Thyroid gland (tissue), 4 donors: ENCODE measurements at regions not wholly inside any gene's neighbourhood (a gene's known extent, or its start where the extent isn't known, plus 50 kb on each side); places are given as distances from the start of the nearest gene placed in this dataset.

Source experiments
- POLR2A ChIP-seq, 2 donors: fragments of 450-650 bp; IDR thresholded peaks; one replicate each; pipeline ENCODE4 v1.6.1; 2017; ENCODE audit warnings: antibody characterized with exemption in 2 of 2, mild to moderate bottlenecking in 2 of 2, moderate library complexity in 1 of 2
- TF ChIP-seq, protein P1 (sequence below), 6 experiments: fragments of 200-600 bp in 3 of 6; fragments of 450-650 bp in 3 of 6; sonication (generic) in 3 of 6; IDR thresholded peaks; one replicate each; pipeline ENCODE4 v1.5.1; 2016 to 2019; ENCODE audit warnings: antibody characterized with exemption in 6 of 6, mild to moderate bottlenecking in 2 of 6, inconsistent platforms in 1 of 6, moderate library complexity in 1 of 6

- TF ChIP-seq, protein P1, sequence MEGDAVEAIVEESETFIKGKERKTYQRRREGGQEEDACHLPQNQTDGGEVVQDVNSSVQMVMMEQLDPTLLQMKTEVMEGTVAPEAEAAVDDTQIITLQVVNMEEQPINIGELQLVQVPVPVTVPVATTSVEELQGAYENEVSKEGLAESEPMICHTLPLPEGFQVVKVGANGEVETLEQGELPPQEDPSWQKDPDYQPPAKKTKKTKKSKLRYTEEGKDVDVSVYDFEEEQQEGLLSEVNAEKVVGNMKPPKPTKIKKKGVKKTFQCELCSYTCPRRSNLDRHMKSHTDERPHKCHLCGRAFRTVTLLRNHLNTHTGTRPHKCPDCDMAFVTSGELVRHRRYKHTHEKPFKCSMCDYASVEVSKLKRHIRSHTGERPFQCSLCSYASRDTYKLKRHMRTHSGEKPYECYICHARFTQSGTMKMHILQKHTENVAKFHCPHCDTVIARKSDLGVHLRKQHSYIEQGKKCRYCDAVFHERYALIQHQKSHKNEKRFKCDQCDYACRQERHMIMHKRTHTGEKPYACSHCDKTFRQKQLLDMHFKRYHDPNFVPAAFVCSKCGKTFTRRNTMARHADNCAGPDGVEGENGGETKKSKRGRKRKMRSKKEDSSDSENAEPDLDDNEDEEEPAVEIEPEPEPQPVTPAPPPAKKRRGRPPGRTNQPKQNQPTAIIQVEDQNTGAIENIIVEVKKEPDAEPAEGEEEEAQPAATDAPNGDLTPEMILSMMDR (IDR thresholded peaks at IDR 0.05): no peak
- no peak for TF ChIP-seq POLR2A (IDR thresholded peaks at IDR 0.05)
Observed at GRCh38 chr2:167843217-167843616, 404.2 kb downstream of the STK39 start.
